CD14-positive monocyte (primary cell): ENCODE measurements at regions not wholly inside any gene's neighbourhood (a gene's known extent, or its start where the extent isn't known, plus 50 kb on each side); places are given as distances from the start of the nearest gene placed in this dataset.
"Not testable (repeated sequence)": the region's sequence is repeated elsewhere in the genome, so short reads cannot be mapped to it uniquely, and the experiment has no call there.

Experiments used
- DNase-seq, 3 donors: peaks; one replicate each; pipeline ENCODE4 v3.0.0-alpha.2; 2011 to 2022
- H2AFZ ChIP-seq: 2 replicates; pipeline ENCODE4 v1.6.0; 2012; ENCODE audit warnings: mild to moderate bottlenecking, low read depth, low read length, inconsistent platforms; ENCODE audit not compliant: insufficient read depth, poor library complexity, severe bottlenecking
- H3K27ac ChIP-seq, 2 donors: 1 replicate in 1 of 2; 2 replicates in 1 of 2; pipeline ENCODE4 v1.5.1; 2012 to 2013; ENCODE audit warnings: low read length in 2 of 2, control low read depth in 1 of 2, inconsistent platforms in 1 of 2, low read depth in 1 of 2, mild to moderate bottlenecking in 1 of 2
- H3K27me3 ChIP-seq, 2 donors: one replicate each; pipeline versions ENCODE4 v1.6.0 to v1.6.1; 2011 to 2013; ENCODE audit warnings: low read length in 2 of 2; ENCODE audit not compliant: control insufficient read depth in 2 of 2, insufficient read depth in 2 of 2
- H3K36me3 ChIP-seq, 2 donors: replicated peaks in 1 of 2; 1 replicate in 1 of 2; 2 replicates in 1 of 2; pipeline versions ENCODE4 v1.5.1 to v1.6.1; 2012 to 2013; ENCODE audit warnings: low read length in 2 of 2, control low read depth in 1 of 2, inconsistent platforms in 1 of 2, mild to moderate bottlenecking in 1 of 2; ENCODE audit not compliant: insufficient read depth in 2 of 2, control insufficient read depth in 1 of 2
- H3K4me1 ChIP-seq, 2 donors: 1 replicate in 1 of 2; 2 replicates in 1 of 2; pipeline versions ENCODE4 v1.5.1 to v1.6.1; 2012 to 2013; ENCODE audit warnings: low read length in 2 of 2, control low read depth in 1 of 2, inconsistent platforms in 1 of 2, mild to moderate bottlenecking in 1 of 2, moderate library complexity in 1 of 2; ENCODE audit not compliant: insufficient read depth in 2 of 2, control insufficient read depth in 1 of 2
- H3K4me2 ChIP-seq: replicated peaks from 2 replicates; pipeline ENCODE3; 2012; ENCODE audit warnings: low read length, moderate library complexity, mild to moderate bottlenecking; ENCODE audit not compliant: poor library complexity, severe bottlenecking; ENCODE audit errors: extremely low read depth
- H3K4me3 ChIP-seq, 3 experiments: fragments of 200-600 bp in 1 of 3; sonication (generic) in 1 of 3; replicated peaks in 1 of 3; 1 replicate in 2 of 3; 2 replicates in 1 of 3; pipeline ENCODE4 v1.5.1; 2011 to 2013; ENCODE audit warnings: low read length in 3 of 3, mild to moderate bottlenecking in 3 of 3, control low read depth in 2 of 3, low read depth in 2 of 3, inconsistent platforms in 1 of 3, moderate library complexity in 1 of 3
- H3K79me2 ChIP-seq: 2 replicates; pipeline ENCODE4 v1.6.0; 2012; ENCODE audit warnings: mild to moderate bottlenecking, control low read depth, inconsistent platforms, low read length, moderate library complexity; ENCODE audit not compliant: insufficient read depth
- H3K9ac ChIP-seq: 2 replicates; pipeline ENCODE4 v1.6.0; 2017; ENCODE audit warnings: low read length, mild to moderate bottlenecking; ENCODE audit not compliant: insufficient read depth, poor library complexity, severe bottlenecking
- H3K9me3 ChIP-seq, 2 donors: replicated peaks in 1 of 2; 1 replicate in 1 of 2; 2 replicates in 1 of 2; pipeline versions ENCODE4 v1.5.1 to v1.6.1; 2012 to 2013; ENCODE audit warnings: low read length in 2 of 2, control low read depth in 1 of 2; ENCODE audit not compliant: control insufficient read depth in 1 of 2, insufficient read depth in 1 of 2
- H4K20me1 ChIP-seq: 2 replicates; pipeline ENCODE4 v1.6.0; 2012; ENCODE audit warnings: mild to moderate bottlenecking, low read length, control low read depth, moderate library complexity; ENCODE audit not compliant: insufficient read depth
- H3K27ac Mint-ChIP-seq, 7 donors: one replicate each; pipeline ENCODE4 v1.8.0; 2020; ENCODE audit warnings: mild to moderate bottlenecking in 7 of 7, mixed read lengths in 7 of 7, moderate library complexity in 6 of 7, inconsistent platforms in 2 of 7
- H3K27me3 Mint-ChIP-seq, 3 donors: one replicate each; pipeline ENCODE4 v1.8.0; 2021 to 2022; ENCODE audit warnings: low read depth in 3 of 3, mild to moderate bottlenecking in 3 of 3, mixed read lengths in 3 of 3, moderate library complexity in 3 of 3, inconsistent platforms in 1 of 3
- H3K36me3 Mint-ChIP-seq, 2 donors: one replicate each; pipeline ENCODE4 v1.8.0; 2020; ENCODE audit warnings: mixed read lengths in 2 of 2, inconsistent platforms in 1 of 2, mild to moderate bottlenecking in 1 of 2
- H3K4me1 Mint-ChIP-seq: one replicate; pipeline ENCODE4 v1.8.0; 2020; ENCODE audit warnings: mild to moderate bottlenecking, mixed read lengths
- H3K4me3 Mint-ChIP-seq, 2 donors: one replicate each; pipeline ENCODE4 v1.8.0; 2020; ENCODE audit warnings: mild to moderate bottlenecking in 2 of 2, mixed read lengths in 2 of 2, moderate library complexity in 1 of 2
- H3K9me3 Mint-ChIP-seq, 7 donors: one replicate each; pipeline ENCODE4 v1.8.0; 2020 to 2022; ENCODE audit warnings: mixed read lengths in 7 of 7, mild to moderate bottlenecking in 6 of 7, moderate library complexity in 6 of 7, inconsistent platforms in 2 of 7
- WGBS: methylation state at CpG from one replicate; pipeline ENCODE4 v1.1.5; 2013; ENCODE audit warnings: missing lambda C conversion rate; ENCODE audit not compliant: insufficient coverage; 5-methylcytosine and 5-hydroxymethylcytosine counted together
- intact Hi-C, 2 donors: fragments of 100-400 bp; cut with micrococcal nuclease; formaldehyde crosslinking; loops; one replicate each; pipeline versions ENCODE4 v1.15.0 to v1.15.1; 2023
- TF ChIP-seq, protein P1 (sequence below): fragments of 200-600 bp; IDR thresholded peaks from one replicate; pipeline ENCODE4 v1.8.0; 2022; ENCODE audit warnings: antibody characterized with exemption, mild to moderate bottlenecking

DNA sequence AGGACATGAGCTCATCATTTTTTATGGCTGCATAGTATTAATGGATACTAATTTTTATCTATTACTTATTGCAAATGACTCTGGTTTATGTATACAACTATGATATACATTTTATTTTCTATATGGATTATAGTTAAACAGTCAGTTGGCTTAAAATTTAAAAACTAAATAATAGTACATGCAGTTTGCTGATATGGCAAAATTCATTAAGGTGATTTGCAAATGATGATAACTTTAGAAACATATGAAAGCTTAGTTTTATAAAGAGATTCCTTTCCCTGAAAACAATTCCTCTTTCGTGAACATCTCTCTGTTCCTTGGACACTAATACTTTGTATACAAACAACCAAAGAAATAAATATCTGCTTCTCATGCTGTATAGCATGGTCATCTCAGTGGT, 165.5 kb upstream of the SEMA3E start:
- intact Hi-C loops, result no loop called here
- H3K79me2 ChIP-seq, result no peaks in the 10 kb centered on the region
- no peak overlapping the region for H3K27ac ChIP-seq
- Mint-ChIP-seq H3K27me3 (no peaks in the 10 kb centered on the region), H3K4me1 (no peaks in the 10 kb centered on the region), H3K36me3 (no peaks in the 10 kb centered on the region), H3K4me3 (no peak overlapping the region), H3K9me3 (peaks cover 0 to 8% (median 2%) of the 10 kb centered on the region in 7 donors), H3K27ac (no peak overlapping the region)
- DNase-seq, result no peak
- no peaks in the 10 kb centered on the region for H3K27me3 ChIP-seq
- no peaks in the 10 kb centered on the region for H3K36me3 ChIP-seq
- H4K20me1 ChIP-seq, result no peaks in the 10 kb centered on the region
- H3K4me2 ChIP-seq, result no peak overlapping the region
- H2AFZ ChIP-seq, result no peak overlapping the region
- no peak overlapping the region for H3K9ac ChIP-seq
- WGBS, result no CpG with 5 or more reads among the region's 1 CpG
- H3K4me3 ChIP-seq, result no peak overlapping the region
- H3K9me3 ChIP-seq, result peaks cover 0 to 3% of the 10 kb centered on the region in 2 donors
- H3K4me1 ChIP-seq, result no peaks in the 10 kb centered on the region
- TF ChIP-seq, protein P1, sequence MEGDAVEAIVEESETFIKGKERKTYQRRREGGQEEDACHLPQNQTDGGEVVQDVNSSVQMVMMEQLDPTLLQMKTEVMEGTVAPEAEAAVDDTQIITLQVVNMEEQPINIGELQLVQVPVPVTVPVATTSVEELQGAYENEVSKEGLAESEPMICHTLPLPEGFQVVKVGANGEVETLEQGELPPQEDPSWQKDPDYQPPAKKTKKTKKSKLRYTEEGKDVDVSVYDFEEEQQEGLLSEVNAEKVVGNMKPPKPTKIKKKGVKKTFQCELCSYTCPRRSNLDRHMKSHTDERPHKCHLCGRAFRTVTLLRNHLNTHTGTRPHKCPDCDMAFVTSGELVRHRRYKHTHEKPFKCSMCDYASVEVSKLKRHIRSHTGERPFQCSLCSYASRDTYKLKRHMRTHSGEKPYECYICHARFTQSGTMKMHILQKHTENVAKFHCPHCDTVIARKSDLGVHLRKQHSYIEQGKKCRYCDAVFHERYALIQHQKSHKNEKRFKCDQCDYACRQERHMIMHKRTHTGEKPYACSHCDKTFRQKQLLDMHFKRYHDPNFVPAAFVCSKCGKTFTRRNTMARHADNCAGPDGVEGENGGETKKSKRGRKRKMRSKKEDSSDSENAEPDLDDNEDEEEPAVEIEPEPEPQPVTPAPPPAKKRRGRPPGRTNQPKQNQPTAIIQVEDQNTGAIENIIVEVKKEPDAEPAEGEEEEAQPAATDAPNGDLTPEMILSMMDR, result no peak

DNA sequence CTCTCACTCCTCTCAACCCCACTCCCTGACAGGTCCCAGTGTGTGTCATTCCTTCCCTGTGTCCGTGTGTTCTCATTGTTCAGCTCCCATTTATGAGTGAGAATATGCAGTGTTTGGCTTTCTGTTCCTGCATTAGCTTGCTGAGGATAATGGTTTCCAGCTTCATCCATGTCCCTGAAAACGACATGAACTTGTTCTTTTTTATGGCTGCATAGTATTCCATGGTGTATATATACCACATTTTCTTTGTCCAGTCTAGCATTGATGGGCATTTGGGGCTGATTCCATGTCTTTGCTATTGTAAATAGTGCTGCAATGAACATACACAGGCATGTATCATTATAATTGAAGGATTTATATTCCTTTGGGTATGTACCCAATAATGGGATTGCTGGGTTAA, 163.6 kb upstream of the SEMA3E start:
- no CpG with 5 or more reads among the region's 2 CpGs for WGBS
- H3K4me1 Mint-ChIP-seq, DNase-seq, H3K4me3 Mint-ChIP-seq, H2AFZ ChIP-seq, H3K27me3 Mint-ChIP-seq, H3K36me3 ChIP-seq, intact Hi-C loops, H3K9me3 ChIP-seq, H4K20me1 ChIP-seq, H3K36me3 Mint-ChIP-seq, H3K79me2 ChIP-seq, H3K4me2 ChIP-seq, H3K27me3 ChIP-seq, H3K4me3 ChIP-seq, H3K9ac ChIP-seq, H3K27ac ChIP-seq, H3K4me1 ChIP-seq, H3K9me3 Mint-ChIP-seq, H3K27ac Mint-ChIP-seq: not testable (repeated sequence)
